HEK293T (cell line): ENCODE measurements at regions not wholly inside any gene's neighbourhood (a gene's known extent, or its start where the extent isn't known, plus 50 kb on each side); places are given as distances from the start of the nearest gene placed in this dataset.
"Not testable (repeated sequence)": the region's sequence is repeated elsewhere in the genome, so short reads cannot be mapped to it uniquely, and the experiment has no call there.

Source experiments
- BHLHE40 ChIP-seq: fragments of 450-650 bp; IDR thresholded peaks from 2 replicates; pipeline ENCODE4 v1.6.1; 2016; ENCODE audit warnings: mild to moderate bottlenecking, moderate library complexity, borderline replicate concordance
- ELF4 ChIP-seq: fragments of 450-650 bp; IDR thresholded peaks from 2 replicates; pipeline ENCODE4 v1.6.1; 2017; ENCODE audit warnings: antibody characterized with exemption
- SP1 ChIP-seq: fragments of 450-650 bp; IDR thresholded peaks from 2 replicates; pipeline ENCODE4 v1.6.1; 2017
- SUZ12 ChIP-seq: fragments of 450-650 bp; IDR thresholded peaks from 2 replicates; pipeline ENCODE4 v1.6.1; 2016; ENCODE audit warnings: mild to moderate bottlenecking
- TARDBP ChIP-seq: fragments of 450-650 bp; IDR thresholded peaks from 2 replicates; pipeline ENCODE4 v1.6.1; 2016

- TF ChIP-seq SP1, BHLHE40, SUZ12, TARDBP, ELF4: not testable (repeated sequence)
Observed at GRCh38 chr4:147255268-147255667, 225.6 kb upstream of the EDNRA start.
